ENCODE measurements at regions not wholly inside any gene's neighbourhood (a gene's known extent, or its start where the extent isn't known, plus 50 kb on each side); places are given as distances from the start of the nearest gene placed in this dataset.
"Not testable (repeated sequence)": the region's sequence is repeated elsewhere in the genome, so short reads cannot be mapped to it uniquely, and the experiment has no call there.

GRCh38 chr13:47892374-47892773 is 108.7 kb downstream of the SUCLA2 start:
- DNase-seq (ENCODE audit: low read depth), result no peak

GRCh38 chr13:47890146-47890814 is 110.8 kb downstream of the SUCLA2 start:
- no peak for DNase-seq (ENCODE audit: low read depth)

GRCh38 chr13:47886314-47886713 is 114.8 kb downstream of the SUCLA2 start:
- DNase-seq (ENCODE audit: low read depth), result no peak

GRCh38 chr13:47875201-47875600 is 125.9 kb downstream of the SUCLA2 start:
- no peak for DNase-seq (ENCODE audit: low read depth)

- DNase-seq (ENCODE audit: low read depth), result not testable (repeated sequence)
Observed at GRCh38 chr13:47873987-47874386, 127.1 kb downstream of the SUCLA2 start.

- not testable (repeated sequence) for DNase-seq (ENCODE audit: low read depth)
Observed at GRCh38 chr13:47873319-47873718, 127.8 kb downstream of the SUCLA2 start.

GRCh38 chr13:47869776-47870175 is 131.3 kb downstream of the SUCLA2 start:
- DNase-seq (ENCODE audit: low read depth), result no peak

GRCh38 chr13:47865883-47866282 is 135.2 kb downstream of the SUCLA2 start:
- no peak for DNase-seq (ENCODE audit: low read depth)

- no peak for DNase-seq (ENCODE audit: low read depth)
Observed at GRCh38 chr13:47862841-47863240, 138.2 kb downstream of the SUCLA2 start.

GRCh38 chr13:47859165-47859564 is 141.9 kb downstream of the SUCLA2 start:
- no peak for DNase-seq (ENCODE audit: low read depth)

GRCh38 chr13:47858042-47859025 is 142.7 kb downstream of the SUCLA2 start:
- DNase-seq (ENCODE audit: low read depth), result no peak

- DNase-seq (ENCODE audit: low read depth), result no peak
Observed at GRCh38 chr13:47853236-47853635, 147.8 kb downstream of the SUCLA2 start.

- DNase-seq (ENCODE audit: low read depth), result no peak
Observed at GRCh38 chr13:47846886-47847285, 154.2 kb downstream of the SUCLA2 start.

GRCh38 chr13:47845981-47846380 is 155.1 kb downstream of the SUCLA2 start:
- DNase-seq (ENCODE audit: low read depth), result no peak

GRCh38 chr13:47843005-47843404 is 158.1 kb downstream of the SUCLA2 start:
- DNase-seq (ENCODE audit: low read depth), result no peak

GRCh38 chr13:47841151-47841550 is 159.9 kb downstream of the SUCLA2 start:
- DNase-seq (ENCODE audit: low read depth), result no peak

- DNase-seq (ENCODE audit: low read depth), result no peak
Observed at GRCh38 chr13:47837906-47838305, 163.2 kb downstream of the SUCLA2 start.

- DNase-seq (ENCODE audit: low read depth), result no peak
Observed at GRCh38 chr13:47837104-47837880, 163.8 kb downstream of the SUCLA2 start.

- no peak for DNase-seq (ENCODE audit: low read depth)
Observed at GRCh38 chr13:47835470-47836228, 165.4 kb downstream of the SUCLA2 start.

GRCh38 chr13:47832458-47832972 is 168.6 kb downstream of the SUCLA2 start:
- DNase-seq (ENCODE audit: low read depth), result no peak

- DNase-seq (ENCODE audit: low read depth), result peak; percentile 61
Observed at GRCh38 chr13:47831265-47831664, 169.8 kb downstream of the SUCLA2 start.
